Astrocyte of the spinal cord (primary cell): ENCODE measurements at regions not wholly inside any gene's neighbourhood (a gene's known extent, or its start where the extent isn't known, plus 50 kb on each side); places are given as distances from the start of the nearest gene placed in this dataset.

Source experiments
- DNase-seq: peaks from one replicate; pipeline ENCODE4 v3.0.0; 2011; ENCODE audit warnings: low read depth, low spot score
- H3K4me3 ChIP-seq: 2 replicates; pipeline ENCODE4 v1.5.1; 2011; ENCODE audit warnings: low read depth, mild to moderate bottlenecking, low read length, moderate library complexity
- CTCF ChIP-seq: IDR thresholded peaks from 2 replicates; pipeline ENCODE4 v1.5.1; 2012; ENCODE audit warnings: low read depth, mild to moderate bottlenecking, low read length, inconsistent platforms
- in situ Hi-C: cut with HindIII; loops from 2 replicates; pipeline ENCODE4 v1.10.0; 2017; ENCODE audit warnings: low sequenced_read_pairs

- H3K4me3 ChIP-seq: no peak overlapping the region
- in situ Hi-C loops: no loop called here
- TF ChIP-seq CTCF: no peak
- peak; percentile 94 for DNase-seq
Measured at GRCh38 chr5:57692582-57693487, 210.2 kb upstream of the ACTBL2 start.

- no peak for TF ChIP-seq CTCF
- in situ Hi-C loops: no loop called here
- H3K4me3 ChIP-seq: no peak overlapping the region
- DNase-seq: no peak
Measured at GRCh38 chr5:57690724-57691123, 208.1 kb upstream of the ACTBL2 start.

- TF ChIP-seq CTCF: no peak
- no peak for DNase-seq
- in situ Hi-C loops: no loop called here
Measured at GRCh38 chr5:57687596-57687995, 205.0 kb upstream of the ACTBL2 start.

GRCh38 chr5:57685516-57686255, 203.1 kb upstream of the ACTBL2 start:
- in situ Hi-C loops: no loop called here
- H3K4me3 ChIP-seq: no peak overlapping the region
- DNase-seq: no peak
- TF ChIP-seq CTCF: no peak

More at GRCh38 chr5:57687596-57687995, 205.0 kb upstream of the ACTBL2 start:
- no peak overlapping the region for H3K4me3 ChIP-seq

- no peak overlapping the region for H3K4me3 ChIP-seq
- no peak for TF ChIP-seq CTCF
- in situ Hi-C loops: no loop called here
- DNase-seq: no peak
Measured at GRCh38 chr5:57684299-57684702, 201.7 kb upstream of the ACTBL2 start.

GRCh38 chr5:57683036-57683630, 200.5 kb upstream of the ACTBL2 start:
- no peak for DNase-seq
- TF ChIP-seq CTCF: no peak
- in situ Hi-C loops: no loop called here
- H3K4me3 ChIP-seq: no peak overlapping the region
